Nephron progenitor cell (in vitro differentiated cells): ENCODE measurements at regions not wholly inside any gene's neighbourhood (a gene's known extent, or its start where the extent isn't known, plus 50 kb on each side); places are given as distances from the start of the nearest gene placed in this dataset.
"Not testable (repeated sequence)": the region's sequence is repeated elsewhere in the genome, so short reads cannot be mapped to it uniquely, and the experiment has no call there.

Experiments
- DNase-seq: peaks from one replicate; pipeline ENCODE4 v3.0.0; 2021
- H3K27ac Mint-ChIP-seq: 2 replicates; pipeline ENCODE4 v1.8.0; 2021; ENCODE audit warnings: mild to moderate bottlenecking, moderate library complexity, mixed read lengths
- H3K27me3 Mint-ChIP-seq: 2 replicates; pipeline ENCODE4 v1.8.0; 2021; ENCODE audit warnings: mild to moderate bottlenecking, low read depth, mixed read lengths; ENCODE audit not compliant: poor library complexity
- H3K36me3 Mint-ChIP-seq: 2 replicates; pipeline ENCODE4 v1.8.0; 2021; ENCODE audit warnings: low read depth, mixed read lengths
- H3K4me1 Mint-ChIP-seq: 2 replicates; pipeline ENCODE4 v1.8.0; 2021; ENCODE audit warnings: mixed read lengths
- H3K4me3 Mint-ChIP-seq: 2 replicates; pipeline ENCODE4 v1.8.0; 2021; ENCODE audit warnings: mild to moderate bottlenecking, moderate library complexity, mixed read lengths
- H3K9me3 Mint-ChIP-seq: 2 replicates; pipeline ENCODE4 v1.8.0; 2021; ENCODE audit warnings: mild to moderate bottlenecking, moderate library complexity, mixed read lengths
- CTCF ChIP-seq: fragments of 200-600 bp; sonication (generic); IDR thresholded peaks from 2 replicates; pipeline ENCODE4 v1.5.0; 2021; ENCODE audit warnings: antibody characterized with exemption

GRCh38 chr3:152213203-152213602 is 55.5 kb upstream of the MBNL1 start:
- H3K4me3 Mint-ChIP-seq = no peak overlapping the region
- H3K27me3 Mint-ChIP-seq = peaks cover 3% of the 10 kb centered on the region
- no peaks in the 10 kb centered on the region for H3K36me3 Mint-ChIP-seq
- peaks cover under 1% of the 10 kb centered on the region for H3K9me3 Mint-ChIP-seq
- no peak for DNase-seq
- H3K27ac Mint-ChIP-seq = no peak overlapping the region
- no peak for TF ChIP-seq CTCF
- peaks cover 5% of the 10 kb centered on the region for H3K4me1 Mint-ChIP-seq

GRCh38 chr3:152213938-152214337 is 54.8 kb upstream of the MBNL1 start:
- H3K27ac Mint-ChIP-seq = no peak overlapping the region
- no peaks in the 10 kb centered on the region for H3K27me3 Mint-ChIP-seq
- peaks cover 9% of the 10 kb centered on the region for H3K4me1 Mint-ChIP-seq
- H3K9me3 Mint-ChIP-seq = peaks cover 5% of the 10 kb centered on the region
- no peaks in the 10 kb centered on the region for H3K36me3 Mint-ChIP-seq
- no peak overlapping the region for H3K4me3 Mint-ChIP-seq
- TF ChIP-seq CTCF = no peak
- DNase-seq = no peak

GRCh38 chr3:152216960-152217865 is 51.5 kb upstream of the MBNL1 start:
- H3K4me1 Mint-ChIP-seq, DNase-seq, H3K36me3 Mint-ChIP-seq, H3K9me3 Mint-ChIP-seq, H3K27me3 Mint-ChIP-seq, H3K27ac Mint-ChIP-seq, H3K4me3 Mint-ChIP-seq: not testable (repeated sequence)

GRCh38 chr3:152218602-152219001 is 50.1 kb upstream of the MBNL1 start:
- Mint-ChIP-seq H3K36me3 (no peaks in the 10 kb centered on the region), H3K27me3 (no peaks in the 10 kb centered on the region), H3K27ac (no peak overlapping the region), H3K4me3 (no peak overlapping the region), H3K4me1 (peaks cover 9% of the 10 kb centered on the region), H3K9me3 (peaks cover 5% of the 10 kb centered on the region)
- DNase-seq = no peak
- TF ChIP-seq CTCF = no peak
